ENCODE measurements at regions not wholly inside any gene's neighbourhood (a gene's known extent, or its start where the extent isn't known, plus 50 kb on each side); places are given as distances from the start of the nearest gene placed in this dataset.
"Not testable (repeated sequence)": the region's sequence is repeated elsewhere in the genome, so short reads cannot be mapped to it uniquely, and the experiment has no call there.

- no peak overlapping the region for H3K27ac ChIP-seq
- TF ChIP-seq ZFX (IDR thresholded peaks at IDR 0.05) = no peak
- TF ChIP-seq, protein P1, sequence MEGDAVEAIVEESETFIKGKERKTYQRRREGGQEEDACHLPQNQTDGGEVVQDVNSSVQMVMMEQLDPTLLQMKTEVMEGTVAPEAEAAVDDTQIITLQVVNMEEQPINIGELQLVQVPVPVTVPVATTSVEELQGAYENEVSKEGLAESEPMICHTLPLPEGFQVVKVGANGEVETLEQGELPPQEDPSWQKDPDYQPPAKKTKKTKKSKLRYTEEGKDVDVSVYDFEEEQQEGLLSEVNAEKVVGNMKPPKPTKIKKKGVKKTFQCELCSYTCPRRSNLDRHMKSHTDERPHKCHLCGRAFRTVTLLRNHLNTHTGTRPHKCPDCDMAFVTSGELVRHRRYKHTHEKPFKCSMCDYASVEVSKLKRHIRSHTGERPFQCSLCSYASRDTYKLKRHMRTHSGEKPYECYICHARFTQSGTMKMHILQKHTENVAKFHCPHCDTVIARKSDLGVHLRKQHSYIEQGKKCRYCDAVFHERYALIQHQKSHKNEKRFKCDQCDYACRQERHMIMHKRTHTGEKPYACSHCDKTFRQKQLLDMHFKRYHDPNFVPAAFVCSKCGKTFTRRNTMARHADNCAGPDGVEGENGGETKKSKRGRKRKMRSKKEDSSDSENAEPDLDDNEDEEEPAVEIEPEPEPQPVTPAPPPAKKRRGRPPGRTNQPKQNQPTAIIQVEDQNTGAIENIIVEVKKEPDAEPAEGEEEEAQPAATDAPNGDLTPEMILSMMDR (conservative IDR thresholded peaks at IDR 0.05) = no peak
These were observed 53.5 kb downstream of the TEX51 start for GRCh38 chr2:126952216-126952615.

DNA sequence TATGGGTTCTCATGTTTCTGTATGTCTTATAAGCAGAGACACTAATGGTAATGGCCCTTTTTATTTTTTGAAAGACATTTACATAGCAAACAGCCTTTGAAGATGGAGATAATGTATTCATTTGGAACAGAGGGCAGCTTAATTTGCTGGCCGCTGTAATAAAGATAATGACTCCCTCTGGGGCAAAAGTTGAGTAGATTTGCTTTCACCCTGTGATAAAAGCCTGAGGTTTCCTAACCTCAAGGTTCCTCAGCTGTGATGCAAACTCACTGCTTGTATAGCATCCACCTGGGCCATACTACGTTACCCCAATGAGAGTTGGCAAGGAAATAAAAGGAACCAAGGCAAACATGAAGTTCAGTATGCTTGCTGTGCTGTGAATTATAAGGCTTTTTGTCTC lies 54.8 kb downstream of the TEX51 start:
- TF ChIP-seq, protein P1 (conservative IDR thresholded peaks at IDR 0.05) = no peak
- no peak for TF ChIP-seq ZFX (IDR thresholded peaks at IDR 0.05)
- no peak overlapping the region for H3K27ac ChIP-seq

DNA sequence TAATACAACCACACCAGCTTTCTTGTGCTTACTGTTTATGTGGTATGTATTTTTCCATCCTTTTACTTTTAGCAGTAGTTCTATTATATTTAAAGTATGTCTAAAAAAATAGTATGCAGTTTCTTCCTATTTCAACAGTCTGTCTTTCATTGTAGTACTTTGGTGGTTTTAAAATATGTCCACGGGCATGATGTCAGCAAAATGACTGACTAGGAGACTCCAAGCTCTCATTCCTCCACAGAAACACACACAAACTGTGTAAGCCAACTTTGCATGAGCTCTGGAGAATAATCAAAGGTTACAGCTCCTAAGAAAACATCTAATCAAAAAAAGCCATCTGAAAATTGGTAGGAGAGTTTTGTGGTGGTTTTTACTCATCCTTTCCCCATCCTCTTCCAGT lies 56.1 kb downstream of the TEX51 start:
- TF ChIP-seq ZFX (IDR thresholded peaks at IDR 0.05) = no peak
- TF ChIP-seq, protein P1 (conservative IDR thresholded peaks at IDR 0.05) = no peak
- H3K27ac ChIP-seq = no peak overlapping the region

- not testable (repeated sequence) for H3K27ac ChIP-seq
These were observed 58.1 kb downstream of the TEX51 start for GRCh38 chr2:126956773-126957172.

GRCh38 chr2:126963390-126963789 lies 64.7 kb downstream of the TEX51 start:
- TF ChIP-seq, protein P1 (conservative IDR thresholded peaks at IDR 0.05) = no peak
- no peak for TF ChIP-seq ZFX (IDR thresholded peaks at IDR 0.05)
- H3K27ac ChIP-seq = no peak overlapping the region

DNA sequence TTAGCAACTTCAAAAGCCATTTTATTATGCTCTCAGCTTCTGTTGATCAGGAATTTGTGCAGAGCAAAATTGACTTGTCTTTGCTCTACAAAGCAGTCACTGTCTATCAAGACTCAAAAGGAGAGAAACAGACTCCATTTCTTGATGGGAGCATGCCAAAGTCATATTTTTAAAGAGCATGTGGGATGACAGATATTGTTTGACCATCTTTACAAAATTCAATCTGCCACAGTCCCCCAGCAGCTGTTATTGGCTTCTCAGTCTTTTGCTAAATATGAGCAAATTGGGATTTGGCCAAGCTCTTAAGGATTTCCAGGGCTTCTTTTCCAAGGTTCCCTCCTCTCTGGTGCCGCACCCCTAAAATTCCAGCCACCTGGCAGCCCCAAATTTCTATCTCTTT lies 67.9 kb downstream of the TEX51 start:
- H3K27ac ChIP-seq = no peak overlapping the region
- TF ChIP-seq, protein P1 (conservative IDR thresholded peaks at IDR 0.05) = no peak
- no peak for TF ChIP-seq ZFX (IDR thresholded peaks at IDR 0.05)

DNA sequence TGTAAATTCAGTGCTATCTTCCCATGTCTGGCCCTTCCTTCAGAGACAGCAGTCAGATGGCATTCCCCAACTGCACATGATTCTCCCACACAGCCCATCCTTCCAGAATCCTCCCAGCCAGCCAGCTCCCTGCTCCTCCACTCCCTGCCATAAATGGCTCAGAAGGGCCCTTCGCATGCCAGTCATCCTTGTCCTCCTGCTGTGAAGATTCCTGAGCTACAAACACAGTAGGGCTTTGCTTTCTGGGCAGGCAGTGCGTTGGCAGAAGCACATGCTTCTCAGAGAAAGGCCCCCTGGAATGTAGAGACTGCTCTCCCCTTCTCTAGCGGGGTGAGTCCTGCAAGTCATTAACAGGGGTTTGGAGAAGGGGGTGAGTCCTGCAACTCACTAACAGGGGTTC lies 71.9 kb downstream of the TEX51 start:
- TF ChIP-seq ZFX (IDR thresholded peaks at IDR 0.05) = no peak
- TF ChIP-seq, protein P1 (conservative IDR thresholded peaks at IDR 0.05) = no peak
- no peak overlapping the region for H3K27ac ChIP-seq

GRCh38 chr2:126971162-126971480 lies 72.4 kb downstream of the TEX51 start:
- H3K27ac ChIP-seq = no peak overlapping the region
- TF ChIP-seq ZFX (IDR thresholded peaks at IDR 0.05) = no peak
- TF ChIP-seq, protein P1 (conservative IDR thresholded peaks at IDR 0.05) = no peak

All from C4-2B (cell line).